Mucosa of descending colon (tissue), 3 donors: ENCODE measurements at regions not wholly inside any gene's neighbourhood (a gene's known extent, or its start where the extent isn't known, plus 50 kb on each side); places are given as distances from the start of the nearest gene placed in this dataset.

Experiments
- ATAC-seq: fragments of 200-7000 bp; cut with Tn5 transposase; one replicate; pipeline ENCODE4 v1.9.1; 2020; ENCODE audit warnings: mild to moderate bottlenecking, moderate library complexity
- DNase-seq, 3 donors: peaks; one replicate each; pipeline ENCODE4 v3.0.0-alpha.2; 2020
- H3K36me3 ChIP-seq: fragments of 200-600 bp; one replicate; pipeline ENCODE4 v1.8.0; 2021; ENCODE audit warnings: low read depth, mild to moderate bottlenecking
- H3K4me1 ChIP-seq: fragments of 200-600 bp; one replicate; pipeline ENCODE4 v1.8.0; 2021; ENCODE audit warnings: low read depth, mild to moderate bottlenecking
- H3K4me3 ChIP-seq: fragments of 200-600 bp; one replicate; pipeline ENCODE4 v1.8.0; 2021; ENCODE audit warnings: mild to moderate bottlenecking
- H3K9me3 ChIP-seq: fragments of 200-600 bp; one replicate; pipeline ENCODE4 v1.8.0; 2021; ENCODE audit warnings: mild to moderate bottlenecking
- CTCF ChIP-seq: fragments of 200-600 bp; IDR thresholded peaks from one replicate; pipeline ENCODE4 v1.8.0; 2022; ENCODE audit warnings: antibody characterized with exemption, mild to moderate bottlenecking
- intact Hi-C, 2 donors: fragments of 100-400 bp; cut with DNase I in 1 of 2; cut with micrococcal nuclease in 1 of 2; formaldehyde crosslinking; loops; one replicate each; pipeline versions ENCODE4 v1.11.0 to v1.11.1; 2022; cut with DNase I, micrococcal nuclease
- donor health status: DM: no; HTN: no; CAD: no; lungs with moderate emphysema.
- donor health status: DM: no; HTN: no; CAD: no.
- donor health status: DM: no; HTN: yes; CAD: no.

- intact Hi-C loops, result no loop called here
- Histone ChIP-seq H3K4me3 (no peak overlapping the region), H3K36me3 (no peaks in the 10 kb centered on the region), H3K9me3 (no peaks in the 10 kb centered on the region), H3K4me1 (no peaks in the 10 kb centered on the region)
- no peak for DNase-seq
- TF ChIP-seq CTCF, result no peak
- no peak for ATAC-seq
These were observed 89.6 kb upstream of the ETS2 start for GRCh38 chr21:38716088-38716487.

GRCh38 chr21:38716942-38717341 is 88.8 kb upstream of the ETS2 start:
- no peaks in the 10 kb centered on the region for H3K36me3 ChIP-seq
- no peak for ATAC-seq
- no peak for TF ChIP-seq CTCF
- no peaks in the 10 kb centered on the region for H3K9me3 ChIP-seq
- DNase-seq, result no peak
- H3K4me1 ChIP-seq, result no peaks in the 10 kb centered on the region
- no peak overlapping the region for H3K4me3 ChIP-seq
- intact Hi-C loops, result no loop called here

- no peak overlapping the region for H3K4me3 ChIP-seq
- no peak for ATAC-seq
- H3K36me3 ChIP-seq, result no peaks in the 10 kb centered on the region
- no peak for TF ChIP-seq CTCF
- H3K9me3 ChIP-seq, result no peaks in the 10 kb centered on the region
- intact Hi-C loops, result no loop called here
- no peaks in the 10 kb centered on the region for H3K4me1 ChIP-seq
- no peak for DNase-seq
These were observed 87.2 kb upstream of the ETS2 start for GRCh38 chr21:38718481-38718880.

GRCh38 chr21:38720074-38720473 is 85.7 kb upstream of the ETS2 start:
- Histone ChIP-seq H3K4me3 (no peak overlapping the region), H3K36me3 (no peaks in the 10 kb centered on the region), H3K9me3 (peaks cover 3% of the 10 kb centered on the region), H3K4me1 (no peaks in the 10 kb centered on the region)
- intact Hi-C loops, result no loop called here
- TF ChIP-seq CTCF, result no peak
- no peak for ATAC-seq
- no peak for DNase-seq

GRCh38 chr21:38721055-38721454 is 84.7 kb upstream of the ETS2 start:
- ATAC-seq (no peak), DNase-seq (no peak)
- no peak for TF ChIP-seq CTCF
- Histone ChIP-seq H3K4me3 (no peak overlapping the region), H3K36me3 (no peaks in the 10 kb centered on the region), H3K9me3 (peaks cover 12% of the 10 kb centered on the region), H3K4me1 (no peaks in the 10 kb centered on the region)
- intact Hi-C loops, result no loop called here

GRCh38 chr21:38721958-38722357 is 83.8 kb upstream of the ETS2 start:
- TF ChIP-seq CTCF, result no peak
- Histone ChIP-seq H3K9me3 (peaks cover 15% of the 10 kb centered on the region), H3K36me3 (no peaks in the 10 kb centered on the region), H3K4me3 (no peak overlapping the region), H3K4me1 (no peaks in the 10 kb centered on the region)
- ATAC-seq (no peak), DNase-seq (no peak)
- intact Hi-C loops, result no loop called here
